ENCODE measurements at regions not wholly inside any gene's neighbourhood (a gene's known extent, or its start where the extent isn't known, plus 50 kb on each side); places are given as distances from the start of the nearest gene placed in this dataset.

DNA sequence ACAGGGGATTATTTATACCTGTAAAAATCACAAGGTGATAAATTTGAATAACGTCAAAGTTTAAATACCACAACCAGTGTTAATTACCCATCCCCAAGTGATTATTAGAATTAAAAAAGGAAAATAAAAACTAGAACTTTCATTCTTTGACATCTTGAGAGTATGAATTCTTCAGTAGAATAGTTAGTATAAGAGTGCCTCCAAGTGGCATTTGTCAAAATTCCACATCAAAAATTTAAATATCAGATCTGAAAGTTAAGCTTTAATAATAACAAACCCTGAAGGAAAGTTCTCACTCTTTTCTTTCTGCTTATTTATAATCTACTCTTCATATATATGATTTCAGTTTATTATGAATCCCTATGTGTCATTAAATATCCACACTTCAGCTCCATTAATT is 273.7 kb upstream of the KYNU start:
- Histone ChIP-seq H3K4me2 (ENCODE audit: low read length) (no peak overlapping the region), H3K27ac (no peak overlapping the region), H3K36me3 (ENCODE audit: control insufficient read depth, insufficient read depth, low read length) (no peaks in the 10 kb centered on the region), H3K27me3 (ENCODE audit: control insufficient read depth, insufficient read depth, low read length) (no peaks in the 10 kb centered on the region), H3K4me1 (no peaks in the 10 kb centered on the region), H3K9me3 (ENCODE audit: control insufficient read depth, low read length) (no peaks in the 10 kb centered on the region), H2AFZ (no peak overlapping the region), H3K79me2 (no peaks in the 10 kb centered on the region), H3K4me3 (ENCODE audit: low read depth, low read length) (no peak overlapping the region), H3K9ac (no peak overlapping the region)
- TF ChIP-seq, protein P1, sequence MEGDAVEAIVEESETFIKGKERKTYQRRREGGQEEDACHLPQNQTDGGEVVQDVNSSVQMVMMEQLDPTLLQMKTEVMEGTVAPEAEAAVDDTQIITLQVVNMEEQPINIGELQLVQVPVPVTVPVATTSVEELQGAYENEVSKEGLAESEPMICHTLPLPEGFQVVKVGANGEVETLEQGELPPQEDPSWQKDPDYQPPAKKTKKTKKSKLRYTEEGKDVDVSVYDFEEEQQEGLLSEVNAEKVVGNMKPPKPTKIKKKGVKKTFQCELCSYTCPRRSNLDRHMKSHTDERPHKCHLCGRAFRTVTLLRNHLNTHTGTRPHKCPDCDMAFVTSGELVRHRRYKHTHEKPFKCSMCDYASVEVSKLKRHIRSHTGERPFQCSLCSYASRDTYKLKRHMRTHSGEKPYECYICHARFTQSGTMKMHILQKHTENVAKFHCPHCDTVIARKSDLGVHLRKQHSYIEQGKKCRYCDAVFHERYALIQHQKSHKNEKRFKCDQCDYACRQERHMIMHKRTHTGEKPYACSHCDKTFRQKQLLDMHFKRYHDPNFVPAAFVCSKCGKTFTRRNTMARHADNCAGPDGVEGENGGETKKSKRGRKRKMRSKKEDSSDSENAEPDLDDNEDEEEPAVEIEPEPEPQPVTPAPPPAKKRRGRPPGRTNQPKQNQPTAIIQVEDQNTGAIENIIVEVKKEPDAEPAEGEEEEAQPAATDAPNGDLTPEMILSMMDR (IDR thresholded peaks at IDR 0.05), result no peak

DNA sequence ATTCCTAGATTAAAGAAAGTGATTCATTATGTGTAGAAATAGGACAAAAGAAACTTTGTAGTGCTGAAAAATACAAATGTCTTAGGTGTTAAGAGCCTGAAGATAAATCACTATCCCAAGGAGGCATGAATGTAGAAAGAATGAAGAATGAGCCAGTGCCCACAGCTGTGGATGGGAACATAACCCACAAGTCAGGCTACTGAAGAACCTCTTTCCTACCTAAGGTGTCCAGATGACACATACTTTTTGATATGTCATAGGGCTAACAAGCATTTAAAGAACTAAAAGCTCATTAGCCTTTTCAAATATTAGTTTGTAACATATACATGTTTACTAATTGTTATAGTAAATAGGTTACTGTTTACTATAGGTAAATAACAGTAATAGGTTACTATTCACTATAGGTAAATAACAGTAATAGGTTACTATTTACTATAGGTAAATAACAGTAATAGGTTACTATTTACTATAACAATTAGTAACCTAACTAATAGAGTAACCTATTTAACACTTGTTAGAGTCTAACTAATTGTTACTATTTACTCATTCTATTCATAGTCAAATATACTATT is 275.0 kb upstream of the KYNU start:
- TF ChIP-seq, protein P1 (IDR thresholded peaks at IDR 0.05), result no peak
- Histone ChIP-seq H3K27ac (no peak overlapping the region), H3K4me2 (ENCODE audit: low read length) (no peak overlapping the region), H2AFZ (no peak overlapping the region), H3K4me3 (ENCODE audit: low read depth, low read length) (no peak overlapping the region), H3K27me3 (ENCODE audit: control insufficient read depth, insufficient read depth, low read length) (no peaks in the 10 kb centered on the region), H3K9me3 (ENCODE audit: control insufficient read depth, low read length) (no peaks in the 10 kb centered on the region), H3K4me1 (no peaks in the 10 kb centered on the region), H3K79me2 (no peaks in the 10 kb centered on the region), H3K9ac (no peak overlapping the region), H3K36me3 (ENCODE audit: control insufficient read depth, insufficient read depth, low read length) (no peaks in the 10 kb centered on the region)

DNA sequence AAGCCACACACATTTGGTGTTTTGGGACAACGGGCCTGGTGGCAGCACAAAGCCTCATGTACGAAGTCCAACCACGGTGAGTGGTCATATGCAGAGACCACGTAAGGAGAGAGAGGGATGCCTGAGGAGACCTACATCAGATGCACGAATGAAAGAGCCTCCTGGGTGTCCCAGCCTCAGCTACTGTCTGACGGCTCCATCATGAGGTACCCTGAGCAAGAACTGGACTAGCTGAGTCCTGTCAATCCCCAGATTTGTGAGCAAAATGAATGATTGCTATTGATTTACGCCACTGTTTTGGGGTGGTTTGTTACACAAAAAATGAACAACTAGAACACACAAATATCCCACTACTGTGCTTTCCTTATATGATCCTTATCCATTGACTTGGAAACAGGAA is 275.7 kb upstream of the KYNU start:
- no peak overlapping the region for H3K4me2 ChIP-seq (ENCODE audit: low read length)
- H3K9me3 ChIP-seq (ENCODE audit: control insufficient read depth, low read length), result no peaks in the 10 kb centered on the region
- H2AFZ ChIP-seq, result no peak overlapping the region
- no peaks in the 10 kb centered on the region for H3K36me3 ChIP-seq (ENCODE audit: control insufficient read depth, insufficient read depth, low read length)
- H3K4me1 ChIP-seq, result no peaks in the 10 kb centered on the region
- no peaks in the 10 kb centered on the region for H3K79me2 ChIP-seq
- H3K4me3 ChIP-seq (ENCODE audit: low read depth, low read length), result no peak overlapping the region
- H3K9ac ChIP-seq, result no peak overlapping the region
- TF ChIP-seq, protein P1 (IDR thresholded peaks at IDR 0.05), result no peak
- H3K27ac ChIP-seq, result no peak overlapping the region
- no peaks in the 10 kb centered on the region for H3K27me3 ChIP-seq (ENCODE audit: control insufficient read depth, insufficient read depth, low read length)

DNA sequence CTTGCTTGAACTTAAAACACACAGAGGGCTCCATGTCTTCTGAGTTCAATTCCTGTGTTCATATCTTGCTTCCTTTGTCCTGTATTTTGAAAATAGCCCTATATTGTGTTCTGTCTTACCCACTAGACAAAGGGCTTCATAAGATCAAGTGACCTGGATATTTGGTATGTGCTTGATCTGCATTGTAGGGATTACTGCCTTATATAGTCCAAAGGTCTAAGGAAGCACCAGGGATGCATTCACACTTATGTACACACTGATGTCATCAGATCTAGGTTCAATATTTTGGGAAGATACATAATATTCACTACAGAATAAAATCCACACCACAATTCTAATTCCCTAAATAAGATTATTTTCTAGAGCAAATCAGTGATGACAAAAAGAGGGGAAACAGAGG is 278.0 kb upstream of the KYNU start:
- Histone ChIP-seq H3K4me2 (ENCODE audit: low read length) (no peak overlapping the region), H3K27ac (no peak overlapping the region), H3K9ac (no peak overlapping the region), H3K4me3 (ENCODE audit: low read depth, low read length) (no peak overlapping the region), H3K9me3 (ENCODE audit: control insufficient read depth, low read length) (no peaks in the 10 kb centered on the region), H2AFZ (no peak overlapping the region), H3K79me2 (no peaks in the 10 kb centered on the region), H3K4me1 (no peaks in the 10 kb centered on the region), H3K36me3 (ENCODE audit: control insufficient read depth, insufficient read depth, low read length) (no peaks in the 10 kb centered on the region), H3K27me3 (ENCODE audit: control insufficient read depth, insufficient read depth, low read length) (no peaks in the 10 kb centered on the region)
- TF ChIP-seq, protein P1 (IDR thresholded peaks at IDR 0.05), result no peak

DNA sequence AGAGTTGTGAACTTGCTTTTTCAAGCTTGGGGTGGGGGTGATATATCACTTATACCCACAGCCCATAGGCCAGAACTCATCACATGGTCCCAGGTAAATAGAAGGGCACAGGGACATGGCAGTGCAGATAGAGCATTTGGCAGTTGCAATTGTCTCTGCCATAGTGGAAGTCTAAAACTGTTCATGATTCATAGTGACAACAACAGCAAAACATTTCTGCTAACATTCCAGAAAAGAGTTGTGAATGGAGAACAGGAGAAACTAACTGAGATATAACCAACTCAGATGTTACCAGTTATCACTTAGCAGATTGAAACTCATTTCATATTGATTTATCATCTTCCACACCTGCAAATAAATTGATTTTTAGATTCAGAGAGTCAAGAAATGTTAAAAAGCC is 278.6 kb upstream of the KYNU start:
- H3K4me2 ChIP-seq (ENCODE audit: low read length), result no peak overlapping the region
- H3K27me3 ChIP-seq (ENCODE audit: control insufficient read depth, insufficient read depth, low read length), result no peaks in the 10 kb centered on the region
- H3K9me3 ChIP-seq (ENCODE audit: control insufficient read depth, low read length), result no peaks in the 10 kb centered on the region
- H3K27ac ChIP-seq, result no peak overlapping the region
- H3K4me1 ChIP-seq, result no peaks in the 10 kb centered on the region
- no peaks in the 10 kb centered on the region for H3K36me3 ChIP-seq (ENCODE audit: control insufficient read depth, insufficient read depth, low read length)
- no peak overlapping the region for H2AFZ ChIP-seq
- no peak overlapping the region for H3K4me3 ChIP-seq (ENCODE audit: low read depth, low read length)
- TF ChIP-seq, protein P1 (IDR thresholded peaks at IDR 0.05), result no peak
- no peaks in the 10 kb centered on the region for H3K79me2 ChIP-seq
- no peak overlapping the region for H3K9ac ChIP-seq
